ENCODE measurements at regions not wholly inside any gene's neighbourhood (a gene's known extent, or its start where the extent isn't known, plus 50 kb on each side); places are given as distances from the start of the nearest gene placed in this dataset.
"Not testable (repeated sequence)": the region's sequence is repeated elsewhere in the genome, so short reads cannot be mapped to it uniquely, and the experiment has no call there.

GRCh38 chr5:159515909-159516415, 185.7 kb upstream of the IL12B start:
- Mint-ChIP-seq H3K4me1 (ENCODE audit: low read depth) (peaks cover 27% of the 10 kb centered on the region), H3K36me3 (ENCODE audit: low read depth) (no peaks in the 10 kb centered on the region), H3K9me3 (no peaks in the 10 kb centered on the region), H3K27me3 (ENCODE audit: insufficient read depth) (peaks cover 2% of the 10 kb centered on the region), H3K27ac (no peak overlapping the region), H3K4me3 (no peak overlapping the region)
- peak; percentile 81 for TF ChIP-seq CTCF (IDR thresholded peaks at IDR 0.05)
- no peak for DNase-seq

- no peaks in the 10 kb centered on the region for H3K9me3 Mint-ChIP-seq
- no peak for DNase-seq
These were observed 188.1 kb upstream of the IL12B start for GRCh38 chr5:159518371-159518770.

DNA sequence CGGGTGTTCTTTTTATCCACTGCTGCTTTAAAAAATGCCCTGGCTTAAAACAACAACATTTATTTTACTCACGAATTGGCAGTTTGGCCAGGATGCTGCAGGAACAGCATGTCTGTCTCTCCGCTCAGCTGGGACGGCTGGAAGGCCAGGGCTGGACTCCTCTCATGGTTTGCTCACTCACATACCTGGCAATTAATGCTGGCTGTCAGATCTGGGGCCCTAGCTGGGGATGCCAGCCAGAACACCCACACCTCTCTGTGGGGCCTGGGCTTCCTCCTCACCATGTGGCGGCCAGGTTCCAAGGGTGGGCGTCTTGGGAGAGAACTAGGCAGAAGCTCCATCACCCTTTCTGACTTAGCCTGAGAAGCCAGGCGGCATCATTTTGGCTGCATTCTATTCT, 189.1 kb upstream of the IL12B start:
- Mint-ChIP-seq H3K36me3 (ENCODE audit: low read depth) (no peaks in the 10 kb centered on the region), H3K27me3 (ENCODE audit: insufficient read depth) (peaks cover 2% of the 10 kb centered on the region), H3K4me1 (ENCODE audit: low read depth) (peaks cover 14% of the 10 kb centered on the region), H3K27ac (no peak overlapping the region), H3K9me3 (no peaks in the 10 kb centered on the region), H3K4me3 (no peak overlapping the region)
- DNase-seq = no peak
- TF ChIP-seq CTCF (IDR thresholded peaks at IDR 0.05) = no peak

More at GRCh38 chr5:159518371-159518770, 188.1 kb upstream of the IL12B start:
- H3K27me3 Mint-ChIP-seq (ENCODE audit: insufficient read depth) = peaks cover 2% of the 10 kb centered on the region
- H3K4me3 Mint-ChIP-seq = no peak overlapping the region
- H3K4me1 Mint-ChIP-seq (ENCODE audit: low read depth) = peaks cover 14% of the 10 kb centered on the region
- H3K36me3 Mint-ChIP-seq (ENCODE audit: low read depth) = no peaks in the 10 kb centered on the region
- TF ChIP-seq CTCF (IDR thresholded peaks at IDR 0.05) = no peak
- H3K27ac Mint-ChIP-seq = no peak overlapping the region

DNA sequence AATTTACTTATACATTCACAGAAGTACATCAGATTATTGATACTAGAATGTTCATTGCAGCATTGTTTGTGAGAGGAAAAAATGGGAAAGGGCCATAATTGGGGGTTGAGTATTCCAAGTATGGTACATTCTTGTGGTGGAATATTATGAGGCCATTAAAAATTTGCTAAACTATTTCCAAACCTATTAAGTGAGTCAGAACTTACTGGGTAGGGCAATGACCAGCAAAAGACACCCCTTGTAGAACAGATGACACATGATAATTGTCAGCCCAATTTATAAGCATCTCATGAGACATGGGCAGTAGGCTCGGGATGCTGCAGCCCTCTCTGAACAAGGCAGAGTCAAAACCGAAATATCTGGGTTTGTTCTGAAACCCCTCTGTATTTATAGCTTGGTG, 192.6 kb upstream of the IL12B start:
- H3K4me3 Mint-ChIP-seq = no peak overlapping the region
- peaks cover 14% of the 10 kb centered on the region for H3K4me1 Mint-ChIP-seq (ENCODE audit: low read depth)
- H3K36me3 Mint-ChIP-seq (ENCODE audit: low read depth) = no peaks in the 10 kb centered on the region
- no peak for TF ChIP-seq CTCF (IDR thresholded peaks at IDR 0.05)
- peaks cover 7% of the 10 kb centered on the region for H3K27me3 Mint-ChIP-seq (ENCODE audit: insufficient read depth)
- no peak for DNase-seq
- H3K9me3 Mint-ChIP-seq = no peaks in the 10 kb centered on the region
- H3K27ac Mint-ChIP-seq = no peak overlapping the region

- DNase-seq; H3K27ac Mint-ChIP-seq; H3K9me3 Mint-ChIP-seq; H3K4me1 Mint-ChIP-seq (ENCODE audit: low read depth); H3K36me3 Mint-ChIP-seq (ENCODE audit: low read depth); H3K27me3 Mint-ChIP-seq (ENCODE audit: insufficient read depth); H3K4me3 Mint-ChIP-seq: not testable (repeated sequence)
These were observed 194.0 kb upstream of the IL12B start for GRCh38 chr5:159524279-159524678.

DNA sequence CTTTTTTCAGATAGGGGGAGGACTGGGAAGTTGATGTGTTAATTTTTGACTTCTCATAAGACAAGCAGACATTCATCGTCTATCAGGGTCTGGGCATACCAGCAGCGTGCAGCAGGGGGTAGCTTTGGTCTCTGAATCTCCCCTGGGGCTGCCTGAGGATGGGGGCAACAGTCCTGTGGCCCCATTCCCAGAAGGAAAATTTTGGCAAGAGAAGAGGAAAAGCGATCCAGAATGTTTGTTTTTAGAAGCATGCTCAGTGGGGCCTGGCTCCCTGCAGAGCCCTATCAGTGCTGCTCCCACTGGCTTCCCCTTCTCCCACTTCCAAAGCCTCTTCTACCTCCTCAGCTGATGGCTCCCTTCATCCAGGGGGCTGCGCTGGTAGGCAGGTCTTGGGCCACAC, 194.8 kb upstream of the IL12B start:
- Mint-ChIP-seq H3K36me3 (ENCODE audit: low read depth) (peaks cover 5% of the 10 kb centered on the region; the same call in 1 of the 2 replicates), H3K27ac (no peak overlapping the region), H3K4me3 (no peak overlapping the region), H3K4me1 (ENCODE audit: low read depth) (no peaks in the 10 kb centered on the region), H3K27me3 (ENCODE audit: insufficient read depth) (peaks cover 9% of the 10 kb centered on the region), H3K9me3 (peaks cover 5% of the 10 kb centered on the region; the same call in 1 of the 2 replicates)
- no peak for TF ChIP-seq CTCF (IDR thresholded peaks at IDR 0.05)
- no peak for DNase-seq

Measured in HFFc6 (cell line).